ENCODE measurements at regions not wholly inside any gene's neighbourhood (a gene's known extent, or its start where the extent isn't known, plus 50 kb on each side); places are given as distances from the start of the nearest gene placed in this dataset.

- Histone ChIP-seq H3K9me3 (no peaks in the 10 kb centered on the region), H3K4me1 (ENCODE audit: control insufficient read depth in 1 of 2, low read depth in 2 of 2) (peaks cover 13 to 18% of the 10 kb centered on the region in 2 donors), H3K4me3 (no peak overlapping the region), H3K36me3 (no peaks in the 10 kb centered on the region), H3K27ac (peak overlapping the region; percentile 25 to 60), H3K27me3 (replicated peaks; ENCODE audit: insufficient read depth) (no peaks in the 10 kb centered on the region)
- DNase-seq (ENCODE audit: low spot score) (no peak), ATAC-seq (ENCODE audit: insufficient number of reproducible peaks, low FRiP score, low read depth) (no peak)
- no peak for TF ChIP-seq CTCF (IDR thresholded peaks at IDR 0.05)
Measured at GRCh38 chr5:101425339-101425859, 522.3 kb upstream of the ST8SIA4 start.

- no peak for TF ChIP-seq CTCF (IDR thresholded peaks at IDR 0.05)
- no peaks in the 10 kb centered on the region for H3K27me3 ChIP-seq (replicated peaks; ENCODE audit: insufficient read depth)
- H3K27ac ChIP-seq = peak overlapping the region in 1 of 2 donors; percentile 60
- H3K36me3 ChIP-seq = no peaks in the 10 kb centered on the region
- H3K4me3 ChIP-seq = no peak overlapping the region
- H3K4me1 ChIP-seq (ENCODE audit: control insufficient read depth in 1 of 2, low read depth in 2 of 2) = peaks cover 13 to 18% of the 10 kb centered on the region in 2 donors
- DNase-seq (ENCODE audit: low spot score) (no peak), ATAC-seq (ENCODE audit: insufficient number of reproducible peaks, low FRiP score, low read depth) (peak; percentile 75)
- no peaks in the 10 kb centered on the region for H3K9me3 ChIP-seq
Measured at GRCh38 chr5:101424530-101425175, 521.6 kb upstream of the ST8SIA4 start.

GRCh38 chr5:101418713-101419118, 515.6 kb upstream of the ST8SIA4 start:
- no peak for TF ChIP-seq CTCF (IDR thresholded peaks at IDR 0.05)
- H3K9me3 ChIP-seq = no peaks in the 10 kb centered on the region
- no peak for DNase-seq (ENCODE audit: low spot score)
- no peaks in the 10 kb centered on the region for H3K27me3 ChIP-seq (replicated peaks; ENCODE audit: insufficient read depth)
- H3K36me3 ChIP-seq = no peaks in the 10 kb centered on the region
- peaks cover 10 to 11% of the 10 kb centered on the region in 2 donors for H3K4me1 ChIP-seq (ENCODE audit: control insufficient read depth in 1 of 2, low read depth in 2 of 2)
- ATAC-seq (ENCODE audit: insufficient number of reproducible peaks, low FRiP score, low read depth) = no peak
- peak overlapping the region in 1 of 2 donors; percentile 43 for H3K27ac ChIP-seq
- H3K4me3 ChIP-seq = no peak overlapping the region

GRCh38 chr5:101404531-101404930, 501.4 kb upstream of the ST8SIA4 start:
- Histone ChIP-seq H3K4me3 (no peak overlapping the region), H3K36me3 (no peaks in the 10 kb centered on the region), H3K4me1 (ENCODE audit: control insufficient read depth in 1 of 2, low read depth in 2 of 2) (no peaks in the 10 kb centered on the region), H3K9me3 (no peaks in the 10 kb centered on the region), H3K27ac (no peak overlapping the region), H3K27me3 (replicated peaks; ENCODE audit: insufficient read depth) (no peaks in the 10 kb centered on the region)
- no peak for DNase-seq (ENCODE audit: low spot score)
- TF ChIP-seq CTCF (IDR thresholded peaks at IDR 0.05) = no peak
- ATAC-seq (ENCODE audit: insufficient number of reproducible peaks, low FRiP score, low read depth) = no peak

- ATAC-seq (ENCODE audit: insufficient number of reproducible peaks, low FRiP score, low read depth) = no peak
- TF ChIP-seq CTCF (IDR thresholded peaks at IDR 0.05) = no peak
Measured at GRCh38 chr5:101393795-101394450, 490.8 kb upstream of the ST8SIA4 start.

More at GRCh38 chr5:101393795-101394450, 490.8 kb upstream of the ST8SIA4 start:
- no peak overlapping the region for H3K4me3 ChIP-seq
- no peak for DNase-seq (ENCODE audit: low spot score)
- no peak overlapping the region for H3K27ac ChIP-seq
- H3K36me3 ChIP-seq = no peaks in the 10 kb centered on the region
- H3K4me1 ChIP-seq (ENCODE audit: control insufficient read depth in 1 of 2, low read depth in 2 of 2) = no peaks in the 10 kb centered on the region
- H3K9me3 ChIP-seq = no peaks in the 10 kb centered on the region
- no peaks in the 10 kb centered on the region for H3K27me3 ChIP-seq (replicated peaks; ENCODE audit: insufficient read depth)

Data from thoracic aorta (tissue), 2 donors.